K562 (cell line): ENCODE measurements at regions not wholly inside any gene's neighbourhood (a gene's known extent, or its start where the extent isn't known, plus 50 kb on each side); places are given as distances from the start of the nearest gene placed in this dataset.

Experiments used
- ARID4B ChIP-seq: sonication (generic); formaldehyde crosslinking; IDR thresholded peaks from 2 replicates; pipeline ENCODE4 v1.8.0; 2022; ENCODE audit warnings: mild to moderate bottlenecking, missing genetic modification reagents
- CBX2 ChIP-seq: fragments of 200-600 bp; sonication (generic); IDR thresholded peaks from one replicate; pipeline ENCODE4 v1.6.1; 2012; ENCODE audit warnings: mild to moderate bottlenecking, low read length, inconsistent platforms; ENCODE audit not compliant: insufficient read depth, poor library complexity, severe bottlenecking
- CXXC5 ChIP-seq: fragments of 250-450 bp; sonication (Bioruptor Pico); IDR thresholded peaks from 2 replicates; pipeline ENCODE4 v1.8.0; 2022; ENCODE audit warnings: inconsistent platforms, mild to moderate bottlenecking, moderate library complexity
- HDAC8 ChIP-seq: fragments of 450-650 bp; IDR thresholded peaks from 2 replicates; pipeline ENCODE4 v1.6.1; 2016; ENCODE audit warnings: mild to moderate bottlenecking, missing genetic modification characterization, moderate library complexity, missing compliant biosample characterization
- MEF2A ChIP-seq: IDR thresholded peaks from 2 replicates; pipeline ENCODE4 v1.6.1; 2011; ENCODE audit warnings: low read depth, mild to moderate bottlenecking, low read length, moderate library complexity; ENCODE audit not compliant: control insufficient read depth
- MTA3 ChIP-seq: fragments of 450-650 bp; formaldehyde crosslinking; IDR thresholded peaks from 2 replicates; pipeline ENCODE4 v1.6.1; 2017; ENCODE audit warnings: mild to moderate bottlenecking, borderline replicate concordance
- NR3C1 ChIP-seq: sonication (generic); formaldehyde crosslinking; IDR thresholded peaks from 2 replicates; pipeline ENCODE4 v1.8.1; 2022; ENCODE audit warnings: missing genetic modification reagents
- PKNOX1 ChIP-seq: fragments of 450-650 bp; IDR thresholded peaks from 2 replicates; pipeline ENCODE4 v1.6.1; 2016
- REST ChIP-seq, 2 experiments: fragments of 450-650 bp; formaldehyde crosslinking in 1 of 2; IDR thresholded peaks; 2 replicates each; pipeline versions ENCODE4 v1.4.0 to v1.6.1; 2014 to 2020; ENCODE audit warnings: mild to moderate bottlenecking in 2 of 2, borderline replicate concordance in 1 of 2, low read depth in 1 of 2
- UBTF ChIP-seq, 2 experiments: IDR thresholded peaks; 2 replicates each; pipeline ENCODE4 v1.6.1; 2012; ENCODE audit warnings: improper control_type of control experiment in 2 of 2, low read depth in 2 of 2, low read length in 2 of 2, borderline replicate concordance in 1 of 2

GRCh38 chr12:47360771-47361388, 281.1 kb upstream of the AMIGO2 start (continued):
- TF ChIP-seq REST (IDR thresholded peaks at IDR 0.05; ENCODE audit: borderline replicate concordance) (peak; percentile 12; the same call in 1 of the 2 replicates), REST (CRISPR knock-in tag; IDR thresholded peaks at IDR 0.05; ENCODE audit: low read depth) (no peak), HDAC8 (0 out of 2 replicates have a peak, but pooled peaks have one; percentile 14), UBTF (IDR thresholded peaks at IDR 0.05; ENCODE audit: borderline replicate concordance in 1 of 2, low read depth in 2 of 2, low read length in 2 of 2) (no peak; a peak in 1 of 4 replicates), MTA3 (peak; percentile 20; the same call in 1 of the 2 replicates), CXXC5 (CRISPR knock-in tag) (peak; percentile 85), PKNOX1 (no peak), MEF2A (no peak), ARID4B (no peak), CBX2 (no peak), NR3C1 (CRISPR knock-in tag) (no peak)
